ENCODE measurements at regions not wholly inside any gene's neighbourhood (a gene's known extent, or its start where the extent isn't known, plus 50 kb on each side); places are given as distances from the start of the nearest gene placed in this dataset.

- no peak for TF ChIP-seq BCLAF1 (IDR thresholded peaks at IDR 0.05)
- no peak for TF ChIP-seq ZZZ3 (CRISPR knock-in tag; IDR thresholded peaks at IDR 0.05; ENCODE audit: borderline replicate concordance)
- no peak for TF ChIP-seq POLR2A (IDR thresholded peaks at IDR 0.05; ENCODE audit: insufficient read depth in 1 of 2, low read depth in 2 of 2, low read length in 2 of 2)
- no peak for TF ChIP-seq ZFP36 (IDR thresholded peaks at IDR 0.05; ENCODE audit: borderline replicate concordance, low read depth, low read length, partially characterized antibody)
- TF ChIP-seq NR2C2 (CRISPR knock-in tag; IDR thresholded peaks at IDR 0.05; ENCODE audit: borderline replicate concordance), result no peak
- TF ChIP-seq, protein P1, sequence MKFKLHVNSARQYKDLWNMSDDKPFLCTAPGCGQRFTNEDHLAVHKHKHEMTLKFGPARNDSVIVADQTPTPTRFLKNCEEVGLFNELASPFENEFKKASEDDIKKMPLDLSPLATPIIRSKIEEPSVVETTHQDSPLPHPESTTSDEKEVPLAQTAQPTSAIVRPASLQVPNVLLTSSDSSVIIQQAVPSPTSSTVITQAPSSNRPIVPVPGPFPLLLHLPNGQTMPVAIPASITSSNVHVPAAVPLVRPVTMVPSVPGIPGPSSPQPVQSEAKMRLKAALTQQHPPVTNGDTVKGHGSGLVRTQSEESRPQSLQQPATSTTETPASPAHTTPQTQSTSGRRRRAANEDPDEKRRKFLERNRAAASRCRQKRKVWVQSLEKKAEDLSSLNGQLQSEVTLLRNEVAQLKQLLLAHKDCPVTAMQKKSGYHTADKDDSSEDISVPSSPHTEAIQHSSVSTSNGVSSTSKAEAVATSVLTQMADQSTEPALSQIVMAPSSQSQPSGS (CRISPR knock-in tag; IDR thresholded peaks at IDR 0.05), result no peak
- no peak for TF ChIP-seq NCOR1 (IDR thresholded peaks at IDR 0.05; ENCODE audit: borderline replicate concordance, low read length)
- no peak for TF ChIP-seq ZNF256 (CRISPR knock-in tag; conservative IDR thresholded peaks at IDR 0.05)
- no peak for TF ChIP-seq ELF1 (CRISPR knock-in tag; IDR thresholded peaks at IDR 0.05)
- TF ChIP-seq MEF2D (CRISPR knock-in tag; IDR thresholded peaks at IDR 0.05), result no peak
Measured at GRCh38 chr11:81993755-81994154, 739.9 kb downstream of the FAM181B start.
